ENCODE measurements at regions not wholly inside any gene's neighbourhood (a gene's known extent, or its start where the extent isn't known, plus 50 kb on each side); places are given as distances from the start of the nearest gene placed in this dataset.
"Not testable (repeated sequence)": the region's sequence is repeated elsewhere in the genome, so short reads cannot be mapped to it uniquely, and the experiment has no call there.

DNA sequence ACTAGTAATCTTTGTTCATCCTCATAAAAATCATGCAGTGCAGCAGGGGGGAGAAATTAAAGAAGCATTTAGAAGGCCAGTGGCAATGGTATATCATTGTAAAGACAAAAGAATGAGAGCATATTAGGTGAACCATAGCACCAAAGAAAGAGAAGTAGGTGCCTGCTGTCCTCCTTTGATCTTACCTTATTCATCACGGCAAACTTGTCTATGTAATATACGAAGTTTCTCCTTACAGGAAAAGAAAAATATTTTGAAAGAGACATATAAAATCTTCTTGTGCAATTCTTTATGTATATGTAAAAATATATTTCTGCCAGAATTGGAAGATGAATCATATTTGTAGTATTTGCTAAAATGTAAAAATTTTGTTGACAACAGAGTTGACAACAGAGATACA is 411.3 kb upstream of the ARRDC3 start:
- intact Hi-C loops (cut with DNase I) = no loop called here
- Histone ChIP-seq H3K9me3 (no peaks in the 10 kb centered on the region), H3K27ac (no peak overlapping the region), H3K4me1 (no peaks in the 10 kb centered on the region), H3K27me3 (ENCODE audit: low read depth) (no peaks in the 10 kb centered on the region), H3K4me3 (no peak overlapping the region), H3K36me3 (no peaks in the 10 kb centered on the region)
- ATAC-seq = no peak
- no peak for DNase-seq
- TF ChIP-seq, protein P1, sequence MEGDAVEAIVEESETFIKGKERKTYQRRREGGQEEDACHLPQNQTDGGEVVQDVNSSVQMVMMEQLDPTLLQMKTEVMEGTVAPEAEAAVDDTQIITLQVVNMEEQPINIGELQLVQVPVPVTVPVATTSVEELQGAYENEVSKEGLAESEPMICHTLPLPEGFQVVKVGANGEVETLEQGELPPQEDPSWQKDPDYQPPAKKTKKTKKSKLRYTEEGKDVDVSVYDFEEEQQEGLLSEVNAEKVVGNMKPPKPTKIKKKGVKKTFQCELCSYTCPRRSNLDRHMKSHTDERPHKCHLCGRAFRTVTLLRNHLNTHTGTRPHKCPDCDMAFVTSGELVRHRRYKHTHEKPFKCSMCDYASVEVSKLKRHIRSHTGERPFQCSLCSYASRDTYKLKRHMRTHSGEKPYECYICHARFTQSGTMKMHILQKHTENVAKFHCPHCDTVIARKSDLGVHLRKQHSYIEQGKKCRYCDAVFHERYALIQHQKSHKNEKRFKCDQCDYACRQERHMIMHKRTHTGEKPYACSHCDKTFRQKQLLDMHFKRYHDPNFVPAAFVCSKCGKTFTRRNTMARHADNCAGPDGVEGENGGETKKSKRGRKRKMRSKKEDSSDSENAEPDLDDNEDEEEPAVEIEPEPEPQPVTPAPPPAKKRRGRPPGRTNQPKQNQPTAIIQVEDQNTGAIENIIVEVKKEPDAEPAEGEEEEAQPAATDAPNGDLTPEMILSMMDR (IDR thresholded peaks at IDR 0.05) = no peak

DNA sequence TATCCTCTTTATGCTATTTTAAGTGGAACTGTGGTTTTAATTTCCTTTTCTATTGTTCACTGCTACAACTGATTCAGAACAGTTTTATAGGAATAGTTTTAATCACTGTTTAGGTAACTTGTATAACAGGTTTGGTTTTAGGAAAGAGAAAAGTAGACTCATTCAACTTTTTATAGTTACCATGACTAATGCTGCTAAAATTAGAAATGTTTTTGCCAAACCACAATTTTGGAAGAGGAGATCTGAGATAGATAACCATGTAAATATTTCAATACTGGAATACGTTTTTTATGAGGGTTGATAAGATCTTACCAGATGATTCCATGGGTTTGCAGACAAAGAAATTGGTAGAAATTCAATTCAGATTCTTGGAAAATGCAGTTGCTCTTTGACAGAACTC is 404.6 kb upstream of the ARRDC3 start:
- ATAC-seq (no peak), DNase-seq (no peak)
- Histone ChIP-seq H3K27ac (no peak overlapping the region), H3K27me3 (ENCODE audit: low read depth) (no peaks in the 10 kb centered on the region), H3K4me1 (no peaks in the 10 kb centered on the region), H3K4me3 (no peak overlapping the region), H3K9me3 (no peaks in the 10 kb centered on the region), H3K36me3 (no peaks in the 10 kb centered on the region)
- TF ChIP-seq, protein P1 (IDR thresholded peaks at IDR 0.05) = no peak
- intact Hi-C loops (cut with DNase I) = no loop called here

DNA sequence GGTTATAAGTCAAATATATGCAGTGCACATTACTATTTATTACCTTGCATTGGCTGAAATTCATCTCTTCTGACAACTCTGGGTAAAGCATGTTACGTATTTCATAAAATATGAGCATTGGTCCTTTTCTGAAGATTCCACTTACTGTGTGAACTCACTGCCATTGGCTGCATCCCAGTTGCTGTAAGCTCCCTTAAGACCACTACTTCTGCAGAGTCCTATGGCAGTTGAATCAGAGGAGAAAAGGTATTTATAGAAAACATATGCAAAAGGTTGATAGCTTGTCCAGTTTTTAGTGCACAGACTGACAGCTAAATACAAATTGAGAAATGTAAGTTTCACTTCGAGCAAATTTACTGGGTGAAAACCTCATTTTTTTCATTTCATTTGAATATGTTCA is 394.6 kb upstream of the ARRDC3 start:
- no peak overlapping the region for H3K27ac ChIP-seq
- H3K27me3 ChIP-seq (ENCODE audit: low read depth) = no peaks in the 10 kb centered on the region
- no peaks in the 10 kb centered on the region for H3K36me3 ChIP-seq
- intact Hi-C loops (cut with DNase I) = no loop called here
- H3K4me1 ChIP-seq = no peaks in the 10 kb centered on the region
- H3K4me3 ChIP-seq = no peak overlapping the region
- no peak for DNase-seq
- TF ChIP-seq, protein P1 (IDR thresholded peaks at IDR 0.05) = no peak
- no peaks in the 10 kb centered on the region for H3K9me3 ChIP-seq
- no peak for ATAC-seq

DNA sequence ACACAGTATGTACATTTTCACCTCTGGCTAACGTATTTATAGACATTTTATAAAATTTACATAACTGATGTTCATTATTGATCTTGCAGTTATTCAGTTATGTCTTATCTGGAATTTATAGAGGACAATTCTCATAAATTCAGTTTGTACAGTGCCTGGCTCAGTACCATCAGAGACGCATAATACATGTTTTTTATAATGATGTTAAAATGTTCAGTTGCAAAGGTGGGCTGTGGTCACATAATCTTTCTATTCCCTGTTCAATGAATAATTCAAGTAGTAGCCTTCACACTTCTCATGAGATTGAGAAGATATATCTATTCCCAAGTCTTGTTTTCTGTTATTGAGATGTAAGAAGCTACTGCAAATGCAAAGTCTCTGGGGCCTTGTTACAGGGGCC is 393.1 kb upstream of the ARRDC3 start:
- DNase-seq = no peak
- TF ChIP-seq, protein P1 (IDR thresholded peaks at IDR 0.05) = no peak
- no peaks in the 10 kb centered on the region for H3K4me1 ChIP-seq
- H3K27me3 ChIP-seq (ENCODE audit: low read depth) = no peaks in the 10 kb centered on the region
- H3K4me3 ChIP-seq = no peak overlapping the region
- ATAC-seq = no peak
- H3K27ac ChIP-seq = no peak overlapping the region
- intact Hi-C loops (cut with DNase I) = no loop called here
- no peaks in the 10 kb centered on the region for H3K9me3 ChIP-seq
- H3K36me3 ChIP-seq = no peaks in the 10 kb centered on the region

DNA sequence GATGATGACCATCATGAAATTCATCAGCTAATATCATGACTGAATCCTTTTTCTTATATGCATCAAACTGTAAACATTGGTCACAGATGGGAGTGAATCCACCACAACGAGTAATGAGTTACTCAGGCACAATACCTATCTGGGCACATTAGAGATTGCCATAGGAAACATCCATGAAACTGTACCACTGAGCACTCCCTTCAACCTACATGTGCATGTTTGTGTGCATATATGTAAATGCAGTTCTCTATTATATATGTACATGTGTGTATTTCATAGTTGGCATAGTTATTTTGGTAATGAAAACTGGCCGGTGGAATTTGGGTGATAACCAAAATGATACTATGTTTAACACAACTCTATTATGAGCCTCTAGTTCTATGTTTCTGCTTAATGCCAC is 387.3 kb upstream of the ARRDC3 start:
- ATAC-seq (no peak), DNase-seq (no peak)
- Histone ChIP-seq H3K27me3 (ENCODE audit: low read depth) (no peaks in the 10 kb centered on the region), H3K9me3 (no peaks in the 10 kb centered on the region), H3K27ac (no peak overlapping the region), H3K4me1 (no peaks in the 10 kb centered on the region), H3K36me3 (no peaks in the 10 kb centered on the region), H3K4me3 (no peak overlapping the region)
- intact Hi-C loops (cut with DNase I) = no loop called here
- TF ChIP-seq, protein P1 (IDR thresholded peaks at IDR 0.05) = no peak

DNA sequence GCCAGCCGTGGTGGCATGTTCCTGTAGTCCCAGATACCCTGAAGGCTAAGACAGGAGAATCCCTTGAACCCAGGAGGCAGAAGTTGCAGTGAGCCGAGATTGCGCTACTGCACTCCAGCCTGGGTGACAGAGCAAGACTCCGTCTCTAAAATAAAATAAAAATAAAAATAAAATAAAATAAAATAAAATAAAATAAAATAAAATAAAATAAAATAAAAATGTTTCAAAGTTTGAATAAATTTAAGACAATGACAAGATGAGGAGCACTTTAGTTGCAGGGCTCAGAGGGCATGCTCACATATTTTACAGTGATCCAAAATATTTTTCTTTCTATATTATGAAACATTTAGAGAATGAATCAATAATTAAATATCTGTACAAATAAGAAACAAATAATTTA is 374.3 kb upstream of the ARRDC3 start:
- intact Hi-C loops (cut with DNase I); H3K27ac ChIP-seq; H3K4me1 ChIP-seq; H3K36me3 ChIP-seq; DNase-seq; H3K27me3 ChIP-seq (ENCODE audit: low read depth); ATAC-seq; H3K9me3 ChIP-seq; H3K4me3 ChIP-seq: not testable (repeated sequence)

Measured in lower lobe of right lung (tissue), 2 donors.